ENCODE measurements at regions not wholly inside any gene's neighbourhood (a gene's known extent, or its start where the extent isn't known, plus 50 kb on each side); places are given as distances from the start of the nearest gene placed in this dataset.

- no peaks in the 10 kb centered on the region for H3K36me3 ChIP-seq (replicated peaks in 1 of 2)
- DNase-seq: no peak
- no peaks in the 10 kb centered on the region for H3K27me3 ChIP-seq
- H3K27ac ChIP-seq: no peak overlapping the region
- no peak for TF ChIP-seq CTCF (IDR thresholded peaks at IDR 0.05)
- no peak for TF ChIP-seq POLR2A (IDR thresholded peaks at IDR 0.05)
- no peaks in the 10 kb centered on the region for H3K9me3 ChIP-seq (replicated peaks in 1 of 3)
- H3K4me3 ChIP-seq: no peak overlapping the region
- no peaks in the 10 kb centered on the region for H3K4me1 ChIP-seq (replicated peaks in 1 of 2)
- intact Hi-C loops (cut with DNase I): no loop called here
Measured at GRCh38 chr4:74621616-74622015, 172.7 kb downstream of the BTC start.

DNA sequence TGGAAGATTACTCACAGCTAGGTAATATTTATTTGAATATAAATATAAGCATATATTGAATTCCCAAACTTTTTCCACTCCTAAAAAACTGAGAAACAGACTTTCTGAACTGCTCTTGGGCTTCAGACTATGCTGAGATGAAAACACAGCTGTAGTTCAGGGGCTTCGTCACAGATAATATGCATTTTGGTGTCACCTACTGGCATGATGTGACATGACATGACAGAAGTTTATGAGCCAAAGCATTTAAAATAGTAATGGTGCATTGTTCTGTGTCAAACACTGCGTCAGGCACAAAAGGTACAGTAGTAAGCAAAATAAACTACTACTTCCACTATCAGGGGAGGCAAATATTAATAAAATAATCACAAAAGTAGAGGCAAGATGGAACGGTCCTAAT is 171.3 kb downstream of the BTC start:
- Histone ChIP-seq H3K27me3 (no peaks in the 10 kb centered on the region), H3K36me3 (replicated peaks in 1 of 2) (no peaks in the 10 kb centered on the region), H3K27ac (no peak overlapping the region), H3K4me1 (replicated peaks in 1 of 2) (no peaks in the 10 kb centered on the region), H3K4me3 (no peak overlapping the region), H3K9me3 (replicated peaks in 1 of 3) (no peaks in the 10 kb centered on the region)
- 38 to 47% (median 44%) methylated on average over 3 of the region's 3 CpGs for WGBS, 4 donors
- peak in 4 of 6 experiments; percentile 19 to 40 (median 36) for TF ChIP-seq CTCF (IDR thresholded peaks at IDR 0.05)
- no peak for TF ChIP-seq POLR2A (IDR thresholded peaks at IDR 0.05)
- intact Hi-C loops (cut with DNase I): no loop called here
- DNase-seq: peak in 1 of 7 donors; percentile 4

DNA sequence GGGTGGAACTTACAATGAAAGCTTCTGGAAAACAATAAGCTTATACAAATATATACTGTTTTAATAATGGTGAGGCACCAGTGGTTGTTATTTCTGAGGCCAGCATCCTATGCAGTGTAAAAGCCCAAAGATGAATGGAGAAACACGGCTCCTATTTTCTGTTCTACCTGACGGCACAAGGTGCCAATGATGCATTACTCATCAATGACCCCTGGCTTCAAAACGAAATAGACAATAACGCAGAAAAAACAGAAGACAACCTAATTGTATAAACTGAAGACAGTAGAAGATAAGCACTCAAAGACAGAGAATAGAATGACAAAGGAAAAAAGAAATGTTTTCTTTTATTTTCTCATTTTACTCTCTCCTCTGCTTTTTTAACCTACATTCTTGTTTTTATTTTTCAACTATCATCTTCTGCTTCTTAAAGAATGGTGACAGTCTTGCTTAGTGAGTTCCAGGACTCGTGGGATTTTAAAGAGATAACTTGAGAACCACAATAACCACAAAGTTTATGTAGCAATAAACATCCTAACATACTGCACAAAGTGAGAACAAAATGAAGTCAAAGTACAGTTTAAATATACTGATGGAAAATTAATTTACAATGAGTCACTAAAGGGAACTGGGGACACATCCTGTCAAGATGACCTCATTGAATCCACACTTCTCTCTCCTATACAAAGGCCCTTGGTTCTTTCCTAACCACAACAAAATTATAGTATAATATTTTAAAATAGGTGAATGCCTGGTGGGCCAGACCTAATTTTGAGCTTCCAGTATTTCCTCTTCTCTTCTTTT is 169.8 kb downstream of the BTC start:
- no peak overlapping the region for H3K27ac ChIP-seq

DNA sequence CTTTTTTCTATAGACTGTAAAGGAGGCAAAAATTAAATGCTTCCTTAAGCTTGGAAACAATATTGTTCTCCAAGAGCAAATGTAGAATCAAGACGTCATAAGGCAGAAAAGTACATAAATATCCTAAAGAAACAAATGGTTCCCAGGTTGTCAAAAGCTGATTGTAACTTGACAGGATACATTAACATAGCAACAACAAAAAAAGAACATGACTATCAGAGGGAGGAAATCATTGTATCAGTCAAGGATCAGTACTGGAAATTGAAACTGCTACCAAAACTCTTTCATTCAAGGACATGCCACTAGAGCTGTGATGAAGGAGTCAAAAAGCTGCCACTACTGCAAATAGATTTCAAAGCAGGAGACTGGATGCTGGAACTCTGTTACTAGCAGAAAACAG is 168.3 kb downstream of the BTC start:
- Histone ChIP-seq H3K4me1 (replicated peaks in 1 of 2) (no peaks in the 10 kb centered on the region), H3K27me3 (no peaks in the 10 kb centered on the region), H3K9me3 (replicated peaks in 1 of 3) (no peaks in the 10 kb centered on the region), H3K36me3 (replicated peaks in 1 of 2) (no peaks in the 10 kb centered on the region), H3K27ac (no peak overlapping the region), H3K4me3 (no peak overlapping the region)
- intact Hi-C loops (cut with DNase I): no loop called here
- DNase-seq: no peak
- WGBS, 4 donors: 31 to 64% (median 50%) methylated on average over 1 of the region's 1 CpG
- TF ChIP-seq POLR2A (IDR thresholded peaks at IDR 0.05) (no peak), CTCF (IDR thresholded peaks at IDR 0.05) (no peak)

More for the DNA sequence above, 169.8 kb downstream of the BTC start:
- no peaks in the 10 kb centered on the region for H3K27me3 ChIP-seq
- no peak for DNase-seq
- no peaks in the 10 kb centered on the region for H3K9me3 ChIP-seq (replicated peaks in 1 of 3)
- H3K36me3 ChIP-seq (replicated peaks in 1 of 2): no peaks in the 10 kb centered on the region
- no peak overlapping the region for H3K4me3 ChIP-seq
- WGBS, 4 donors: 62 to 64% (median 63%) methylated on average over 5 of the region's 5 CpGs
- intact Hi-C loops (cut with DNase I): no loop called here
- TF ChIP-seq POLR2A (IDR thresholded peaks at IDR 0.05): no peak
- no peak for TF ChIP-seq CTCF (IDR thresholded peaks at IDR 0.05)
- H3K4me1 ChIP-seq (replicated peaks in 1 of 2): no peaks in the 10 kb centered on the region
